ENCODE measurements at regions not wholly inside any gene's neighbourhood (a gene's known extent, or its start where the extent isn't known, plus 50 kb on each side); places are given as distances from the start of the nearest gene placed in this dataset.
"Not testable (repeated sequence)": the region's sequence is repeated elsewhere in the genome, so short reads cannot be mapped to it uniquely, and the experiment has no call there.

DNA sequence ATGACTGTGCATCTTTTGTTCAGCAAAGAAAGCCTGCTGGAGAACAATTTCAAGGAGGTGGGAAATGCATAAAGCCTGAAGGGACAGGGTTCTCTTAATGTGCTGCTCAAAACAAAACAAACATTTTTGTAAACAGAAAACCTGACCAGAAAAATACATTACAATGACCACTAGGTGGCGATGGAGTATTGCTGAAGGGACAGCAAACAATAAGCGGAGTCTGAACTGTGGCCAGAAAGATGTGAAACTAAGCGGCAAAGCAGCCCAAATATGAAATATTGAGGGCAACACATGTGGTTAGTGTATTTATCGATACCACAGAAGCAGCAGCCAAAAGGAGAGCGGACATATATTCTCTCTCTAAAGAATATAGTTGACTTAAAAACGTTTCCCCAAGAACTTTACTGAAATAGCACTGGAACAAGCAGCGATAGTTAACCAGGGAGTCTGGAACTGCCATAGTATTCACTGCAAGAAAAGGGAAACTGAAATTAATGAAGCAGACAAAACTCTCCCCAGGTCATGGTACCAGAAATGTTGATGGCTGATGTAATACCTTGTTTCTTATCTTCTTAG, 1814.2 kb upstream of the DEFB115 start:
- TF ChIP-seq CTCF (conservative IDR thresholded peaks at IDR 0.05; ENCODE audit: low read length), result peak; percentile 77
- TF ChIP-seq EZH2phosphoT487 (IDR thresholded peaks at IDR 0.05; ENCODE audit: borderline replicate concordance), result not testable (repeated sequence)
